Fibroblast of pulmonary artery (primary cell): ENCODE measurements at regions not wholly inside any gene's neighbourhood (a gene's known extent, or its start where the extent isn't known, plus 50 kb on each side); places are given as distances from the start of the nearest gene placed in this dataset.

ENCODE experiments used
- DNase-seq: peaks from one replicate; pipeline ENCODE4 v3.0.0-alpha.2; 2010; ENCODE audit warnings: low read depth
- H3K4me3 ChIP-seq: replicated peaks from 2 replicates; pipeline ENCODE4 v1.5.1; 2011; ENCODE audit warnings: low read depth, mild to moderate bottlenecking, control low read depth, low read length, moderate library complexity
- CTCF ChIP-seq: IDR thresholded peaks from 2 replicates; pipeline ENCODE4 v1.5.1; 2011; ENCODE audit warnings: mild to moderate bottlenecking, control low read depth, low read length, inconsistent platforms; ENCODE audit errors: missing control alignments

- H3K4me3 ChIP-seq = no peak overlapping the region
- no peak for DNase-seq
- TF ChIP-seq CTCF = no peak
These were observed 154.1 kb downstream of the OLFM4 start for GRCh38 chr13:53182724-53183123.

- no peak for DNase-seq
- TF ChIP-seq CTCF = no peak
- H3K4me3 ChIP-seq = no peak overlapping the region
These were observed 159.5 kb downstream of the OLFM4 start for GRCh38 chr13:53188120-53188519.

- no peak overlapping the region for H3K4me3 ChIP-seq
- no peak for TF ChIP-seq CTCF
- no peak for DNase-seq
These were observed 160.5 kb downstream of the OLFM4 start for GRCh38 chr13:53189162-53189561.

GRCh38 chr13:53191091-53191490, 162.5 kb downstream of the OLFM4 start:
- DNase-seq = peak; percentile 4
- no peak overlapping the region for H3K4me3 ChIP-seq
- TF ChIP-seq CTCF = no peak

GRCh38 chr13:53197424-53197823, 168.8 kb downstream of the OLFM4 start:
- TF ChIP-seq CTCF = no peak
- DNase-seq = no peak
- H3K4me3 ChIP-seq = no peak overlapping the region

- H3K4me3 ChIP-seq = no peak overlapping the region
- DNase-seq = no peak
- TF ChIP-seq CTCF = no peak
These were observed 169.4 kb downstream of the OLFM4 start for GRCh38 chr13:53198017-53198416.

- TF ChIP-seq CTCF = no peak
- H3K4me3 ChIP-seq = no peak overlapping the region
- no peak for DNase-seq
These were observed 170.1 kb downstream of the OLFM4 start for GRCh38 chr13:53198736-53199135.
